ENCODE measurements at regions not wholly inside any gene's neighbourhood (a gene's known extent, or its start where the extent isn't known, plus 50 kb on each side); places are given as distances from the start of the nearest gene placed in this dataset.
"Not testable (repeated sequence)": the region's sequence is repeated elsewhere in the genome, so short reads cannot be mapped to it uniquely, and the experiment has no call there.

GRCh38 chr3:187795207-187795960 lies 50.1 kb upstream of the BCL6 start:
- no peak for DNase-seq

- no peak for DNase-seq
These were observed 52.9 kb upstream of the BCL6 start for GRCh38 chr3:187798126-187798525.

GRCh38 chr3:187798531-187799530 lies 53.6 kb upstream of the BCL6 start:
- peak; percentile 44 for DNase-seq

DNA sequence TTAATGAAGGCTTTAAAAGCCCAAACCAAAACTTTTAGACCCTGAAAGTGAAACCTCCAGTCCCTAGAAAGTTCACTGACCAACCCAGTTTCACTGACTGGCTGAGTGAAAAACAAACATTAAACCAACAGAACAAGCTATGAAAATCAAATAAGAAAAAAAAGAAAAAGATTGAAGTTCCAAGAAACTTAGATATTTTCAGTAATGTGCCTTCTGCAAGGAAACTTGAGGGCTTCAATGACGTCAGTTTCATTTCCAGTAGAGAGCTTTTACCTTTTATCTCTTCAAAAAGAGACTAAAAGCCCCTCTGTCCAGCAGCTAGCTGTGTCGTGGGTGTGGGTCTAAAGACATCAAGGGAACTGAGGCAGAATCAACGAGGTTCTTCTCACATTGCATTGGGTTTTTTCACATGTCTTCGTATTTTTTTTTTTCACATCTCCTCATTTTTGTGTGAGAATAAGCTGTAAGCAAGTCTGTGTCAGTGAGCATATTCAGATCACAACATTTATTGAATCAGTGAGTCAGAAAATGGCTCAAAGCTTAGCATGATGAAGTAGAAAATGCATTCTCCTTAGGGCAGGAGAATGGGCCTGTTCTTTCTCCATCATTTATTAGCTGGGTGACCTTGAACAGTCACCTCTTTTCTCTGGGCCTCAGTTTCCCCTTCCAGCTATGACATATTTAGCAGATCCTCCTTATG lies 54.8 kb upstream of the BCL6 start:
- no peak for DNase-seq

GRCh38 chr3:187801152-187801551 lies 55.9 kb upstream of the BCL6 start:
- no peak for DNase-seq

GRCh38 chr3:187802203-187802927 lies 57.1 kb upstream of the BCL6 start:
- DNase-seq: no peak

GRCh38 chr3:187802928-187803259 lies 57.6 kb upstream of the BCL6 start:
- DNase-seq: peak; percentile 74

GRCh38 chr3:187804120-187804744 lies 59.0 kb upstream of the BCL6 start:
- DNase-seq: no peak

DNA sequence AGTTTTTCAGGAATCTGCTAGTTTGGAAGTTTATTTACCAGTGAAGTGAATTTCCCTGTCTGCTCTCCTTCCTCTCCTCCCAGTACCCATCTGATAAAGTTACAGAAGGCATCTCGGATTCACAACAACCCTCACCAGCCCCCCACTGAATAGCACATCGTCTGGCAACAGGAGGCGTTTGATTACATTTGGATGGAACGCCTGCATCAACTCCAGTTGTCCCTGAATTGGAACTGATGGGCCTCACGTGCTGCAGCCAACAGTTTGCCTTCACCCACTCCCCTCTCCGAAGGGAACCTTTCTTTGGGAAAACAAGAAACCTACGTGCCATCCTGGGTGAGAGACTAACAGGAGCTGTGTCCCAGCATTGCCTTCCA lies 59.5 kb upstream of the BCL6 start:
- no peak for DNase-seq

GRCh38 chr3:187805774-187806173 lies 60.5 kb upstream of the BCL6 start:
- DNase-seq: no peak

DNA sequence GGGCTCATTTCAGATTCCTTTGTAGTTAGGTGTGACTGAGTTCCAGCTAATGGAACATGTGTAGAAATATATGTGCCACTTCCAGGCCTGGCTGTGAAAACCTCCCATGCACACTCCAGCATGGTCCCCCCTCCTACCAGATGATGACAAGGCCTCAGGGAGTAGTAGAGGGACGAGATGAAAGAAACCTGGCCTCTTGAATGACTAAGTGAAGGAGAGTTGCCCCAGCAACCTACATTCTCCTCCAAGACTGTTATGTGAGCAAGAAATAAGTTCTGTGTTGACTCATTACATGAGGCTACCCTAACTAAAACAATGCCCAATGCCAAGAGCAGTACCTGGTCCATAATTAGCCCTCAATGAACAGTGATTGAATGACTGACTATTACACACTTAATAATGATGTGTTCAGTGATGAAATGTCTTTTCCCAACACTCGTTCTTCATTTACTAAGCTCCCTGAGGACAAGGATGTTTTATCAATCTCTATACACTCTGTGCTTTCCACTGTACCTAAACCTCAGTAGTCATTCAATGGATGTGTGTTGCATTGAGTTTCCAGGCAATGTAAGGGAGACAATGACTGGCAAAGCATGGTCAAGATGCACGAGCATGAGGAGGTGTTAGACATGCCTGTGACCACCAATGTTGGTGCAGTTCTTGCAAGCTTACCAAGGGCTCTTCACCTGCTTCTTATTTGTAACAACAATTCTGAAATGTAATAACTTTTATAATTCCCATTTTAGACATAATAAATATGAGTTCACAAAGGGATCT lies 62.0 kb upstream of the BCL6 start:
- peak; percentile 65 for DNase-seq

- no peak for DNase-seq
These were observed 63.2 kb upstream of the BCL6 start for GRCh38 chr3:187808527-187808895.

DNA sequence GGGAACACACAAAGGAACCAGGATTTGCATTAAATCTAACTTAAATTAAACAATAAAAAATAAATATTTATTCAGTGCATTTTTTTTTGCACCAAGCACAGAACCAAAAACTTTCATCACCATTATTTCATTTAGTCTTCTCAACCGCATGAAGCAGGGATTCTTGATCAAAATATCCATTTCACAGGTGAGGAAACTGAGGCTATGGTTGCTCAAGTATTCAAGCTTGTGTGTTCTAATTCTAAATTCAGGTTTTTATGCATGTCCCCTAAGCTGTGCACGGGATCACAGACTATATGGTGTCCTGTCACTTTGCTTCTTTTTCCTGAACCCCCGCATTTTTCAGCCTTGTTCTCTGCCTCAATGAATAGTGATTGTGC lies 64.3 kb upstream of the BCL6 start:
- DNase-seq: no peak

DNA sequence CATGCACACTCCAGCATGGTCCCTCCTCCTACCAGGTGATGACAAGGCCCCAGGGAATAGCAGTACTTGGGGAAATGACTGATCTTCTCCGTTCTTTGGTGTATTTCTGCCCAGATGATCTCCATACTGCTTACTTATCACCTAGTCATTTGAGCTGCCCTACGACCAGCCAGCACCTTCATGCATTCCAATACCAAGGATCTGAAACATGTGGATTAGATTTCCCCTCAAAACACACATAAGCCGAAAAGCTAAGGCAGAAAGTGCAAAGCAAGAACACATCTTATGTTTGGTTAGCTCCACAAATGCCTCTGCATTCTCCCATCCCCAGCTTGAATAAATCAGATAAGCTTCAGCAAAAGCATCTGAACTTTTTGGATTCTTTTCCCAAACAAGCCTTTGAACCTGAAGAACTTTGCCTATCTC lies 64.8 kb upstream of the BCL6 start:
- DNase-seq: no peak

DNA sequence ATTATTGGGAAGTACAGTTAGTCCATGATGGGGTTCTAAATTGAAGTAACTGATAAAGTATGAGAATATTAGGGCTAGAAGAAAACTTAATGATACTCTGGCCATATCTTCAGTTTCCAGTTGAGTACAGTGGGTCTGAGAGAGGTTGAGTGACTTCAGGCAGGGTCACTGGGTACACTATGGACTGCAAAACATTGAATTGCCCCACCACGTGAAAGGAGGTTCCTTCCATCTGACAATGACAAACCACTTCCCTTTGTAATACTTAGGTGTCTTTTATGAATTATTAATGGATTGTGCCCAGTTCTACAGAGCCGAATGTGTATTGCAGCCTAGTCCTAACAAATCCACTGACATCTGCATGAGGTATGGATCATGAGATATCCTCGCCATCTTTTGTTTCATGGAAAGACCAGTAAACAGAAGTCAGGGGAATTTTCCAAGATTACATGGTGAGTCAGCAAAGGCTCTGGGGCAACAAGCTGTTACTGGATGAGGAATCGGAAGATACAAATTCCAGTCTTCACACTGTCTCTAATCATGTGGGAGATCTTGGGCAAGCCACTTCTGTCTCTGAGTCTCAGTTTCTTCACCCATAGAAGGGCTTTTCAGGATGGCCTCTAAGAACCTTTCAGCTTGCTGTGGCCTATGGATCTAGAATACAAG lies 66.5 kb upstream of the BCL6 start:
- DNase-seq: no peak

DNA sequence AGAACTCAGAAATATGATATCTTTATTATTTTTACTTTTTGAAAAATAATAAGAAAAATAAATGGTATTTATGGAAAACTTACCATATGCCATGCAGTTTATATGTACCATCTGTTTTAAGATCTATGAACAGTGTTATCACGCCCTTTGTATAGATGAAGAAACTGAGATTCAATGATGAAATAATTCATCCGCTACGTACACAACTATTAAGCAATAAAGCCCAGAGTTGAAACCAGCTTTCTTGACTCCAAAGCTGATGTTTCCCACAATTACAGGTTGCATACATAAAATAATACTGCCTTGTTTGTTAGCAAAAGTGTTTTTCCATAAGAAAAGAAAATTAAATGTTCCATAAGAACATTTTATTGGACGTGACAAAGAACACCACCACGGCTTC lies 67.2 kb upstream of the BCL6 start:
- DNase-seq: no peak

DNA sequence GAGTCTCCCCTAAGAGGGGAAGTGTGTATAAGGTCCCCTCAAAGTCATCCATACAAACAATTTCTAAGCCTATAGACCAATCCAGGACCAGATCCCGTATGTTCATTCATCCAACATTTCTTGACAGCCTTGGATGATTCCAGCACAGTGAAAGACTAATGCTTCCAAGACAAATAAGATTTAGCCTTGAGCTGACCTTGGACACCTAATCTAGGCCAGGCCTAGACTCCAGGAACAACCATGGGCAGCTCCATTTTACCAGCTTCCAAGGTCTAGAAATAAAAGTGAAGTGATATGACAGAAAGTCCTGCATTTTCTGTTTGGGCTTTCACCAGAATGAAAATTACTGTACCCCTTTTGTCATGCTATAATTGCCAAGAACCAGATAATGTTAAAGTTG lies 67.9 kb upstream of the BCL6 start:
- DNase-seq: no peak

DNA sequence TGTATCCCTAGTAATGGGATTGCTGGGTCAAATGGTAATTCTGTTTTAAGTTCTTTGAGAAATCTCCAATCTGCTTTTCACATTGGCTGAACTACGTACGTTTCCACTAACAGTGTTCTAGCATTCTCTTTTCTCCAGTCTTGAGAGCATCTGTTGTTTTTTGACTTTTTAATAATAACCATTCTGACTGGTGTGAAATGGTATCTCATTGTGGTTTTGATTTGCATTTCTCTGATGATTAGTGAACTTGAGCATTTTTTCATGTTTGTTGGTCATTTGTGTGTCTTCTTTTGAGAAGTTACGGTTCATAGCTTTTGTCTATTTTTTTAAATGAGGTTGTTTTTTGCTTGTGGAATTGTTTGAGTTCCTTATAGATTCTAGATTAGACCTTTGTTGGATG lies 72.5 kb upstream of the BCL6 start:
- not testable (repeated sequence) for DNase-seq

DNA sequence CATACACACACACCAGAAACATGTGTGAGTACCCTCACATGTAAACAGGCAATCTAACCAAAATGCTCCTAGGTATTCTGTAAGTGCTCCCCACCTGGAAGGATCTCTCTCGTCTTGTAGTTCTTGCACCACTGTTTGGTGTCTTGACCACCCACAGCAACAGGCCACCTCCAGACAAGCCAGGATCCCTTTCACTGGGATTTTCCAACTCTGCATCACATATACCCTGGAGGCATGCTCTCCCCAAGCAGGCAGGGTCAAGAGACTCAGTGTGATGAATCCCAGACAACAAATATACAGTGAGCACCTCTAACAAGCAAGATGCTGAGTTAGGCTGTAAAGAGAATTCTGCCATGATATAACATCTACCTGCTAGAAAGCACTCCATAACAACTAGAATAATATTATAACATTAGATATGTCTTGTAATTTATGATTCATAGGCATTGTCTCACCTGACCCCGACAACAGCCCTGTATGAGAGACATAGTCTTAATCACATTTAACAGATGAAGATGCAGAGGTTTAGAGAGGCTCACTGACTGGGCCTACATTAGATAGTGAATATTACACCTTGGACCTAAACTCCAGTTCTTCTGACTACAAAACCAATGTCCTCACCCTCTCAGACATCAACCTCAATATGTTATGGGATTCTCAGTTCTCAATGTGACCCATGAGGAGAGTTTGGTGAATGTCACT lies 76.5 kb upstream of the BCL6 start:
- DNase-seq: no peak

DNA sequence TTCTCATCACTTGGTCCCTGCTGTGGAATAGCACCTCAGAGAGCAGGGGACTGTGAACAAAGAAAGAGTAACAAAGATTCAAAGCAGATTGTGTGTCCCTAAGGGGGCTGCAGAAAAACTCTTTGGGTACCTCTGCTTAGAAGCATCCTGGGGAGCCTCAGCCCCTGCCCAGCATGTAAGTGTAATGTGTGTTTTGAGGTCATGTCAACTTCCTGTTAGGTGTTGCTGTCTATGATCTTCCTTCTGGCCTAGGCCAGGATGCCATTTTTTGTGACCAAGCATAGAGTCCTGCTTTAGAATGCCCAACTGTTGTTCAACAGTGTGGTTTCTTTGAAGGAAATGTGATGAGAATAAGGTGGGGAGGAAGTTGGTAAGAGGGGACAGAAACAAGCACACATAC lies 77.1 kb upstream of the BCL6 start:
- DNase-seq: no peak

All from stimulated activated CD8-positive, alpha-beta memory T cell treated with anti-CD3 and anti-CD28 coated beads, Interleukin-4, amount 100 ng/mL, for 48 hours (primary cell).